ENCODE measurements at regions not wholly inside any gene's neighbourhood (a gene's known extent, or its start where the extent isn't known, plus 50 kb on each side); places are given as distances from the start of the nearest gene placed in this dataset.

GRCh38 chr2:144592500-144593256 is 72.8 kb upstream of the ZEB2 start:
- DNase-seq (ENCODE audit: low read depth) = no peak
- no peak for TF ChIP-seq CTCF (IDR thresholded peaks at IDR 0.05; ENCODE audit: control insufficient read depth, insufficient read depth, low read depth, low read length, missing control alignments)
- H3K4me3 ChIP-seq (ENCODE audit: control insufficient read depth, low read depth, low read length) = no peak overlapping the region

GRCh38 chr2:144587306-144587705 is 67.4 kb upstream of the ZEB2 start:
- no peak overlapping the region for H3K4me3 ChIP-seq (ENCODE audit: control insufficient read depth, low read depth, low read length)
- no peak for TF ChIP-seq CTCF (IDR thresholded peaks at IDR 0.05; ENCODE audit: control insufficient read depth, insufficient read depth, low read depth, low read length, missing control alignments)
- DNase-seq (ENCODE audit: low read depth) = no peak

GRCh38 chr2:144586476-144586875 is 66.6 kb upstream of the ZEB2 start:
- no peak for DNase-seq (ENCODE audit: low read depth)

GRCh38 chr2:144583741-144584453 is 64.0 kb upstream of the ZEB2 start:
- DNase-seq (ENCODE audit: low read depth) = peak; percentile 57
- H3K4me3 ChIP-seq (ENCODE audit: control insufficient read depth, low read depth, low read length) = no peak overlapping the region
- no peak for TF ChIP-seq CTCF (IDR thresholded peaks at IDR 0.05; ENCODE audit: control insufficient read depth, insufficient read depth, low read depth, low read length, missing control alignments)

More at GRCh38 chr2:144586476-144586875, 66.6 kb upstream of the ZEB2 start:
- no peak for TF ChIP-seq CTCF (IDR thresholded peaks at IDR 0.05; ENCODE audit: control insufficient read depth, insufficient read depth, low read depth, low read length, missing control alignments)
- H3K4me3 ChIP-seq (ENCODE audit: control insufficient read depth, low read depth, low read length) = no peak overlapping the region

- TF ChIP-seq CTCF (IDR thresholded peaks at IDR 0.05; ENCODE audit: control insufficient read depth, insufficient read depth, low read depth, low read length, missing control alignments) = no peak
- no peak for DNase-seq (ENCODE audit: low read depth)
- H3K4me3 ChIP-seq (ENCODE audit: control insufficient read depth, low read depth, low read length) = no peak overlapping the region
These were observed 63.4 kb upstream of the ZEB2 start for GRCh38 chr2:144583381-144583729.

GRCh38 chr2:144582651-144583380 is 62.9 kb upstream of the ZEB2 start:
- TF ChIP-seq CTCF (IDR thresholded peaks at IDR 0.05; ENCODE audit: control insufficient read depth, insufficient read depth, low read depth, low read length, missing control alignments) = no peak
- no peak for DNase-seq (ENCODE audit: low read depth)
- no peak overlapping the region for H3K4me3 ChIP-seq (ENCODE audit: control insufficient read depth, low read depth, low read length)
